ENCODE measurements at regions not wholly inside any gene's neighbourhood (a gene's known extent, or its start where the extent isn't known, plus 50 kb on each side); places are given as distances from the start of the nearest gene placed in this dataset.
"Not testable (repeated sequence)": the region's sequence is repeated elsewhere in the genome, so short reads cannot be mapped to it uniquely, and the experiment has no call there.

DNA sequence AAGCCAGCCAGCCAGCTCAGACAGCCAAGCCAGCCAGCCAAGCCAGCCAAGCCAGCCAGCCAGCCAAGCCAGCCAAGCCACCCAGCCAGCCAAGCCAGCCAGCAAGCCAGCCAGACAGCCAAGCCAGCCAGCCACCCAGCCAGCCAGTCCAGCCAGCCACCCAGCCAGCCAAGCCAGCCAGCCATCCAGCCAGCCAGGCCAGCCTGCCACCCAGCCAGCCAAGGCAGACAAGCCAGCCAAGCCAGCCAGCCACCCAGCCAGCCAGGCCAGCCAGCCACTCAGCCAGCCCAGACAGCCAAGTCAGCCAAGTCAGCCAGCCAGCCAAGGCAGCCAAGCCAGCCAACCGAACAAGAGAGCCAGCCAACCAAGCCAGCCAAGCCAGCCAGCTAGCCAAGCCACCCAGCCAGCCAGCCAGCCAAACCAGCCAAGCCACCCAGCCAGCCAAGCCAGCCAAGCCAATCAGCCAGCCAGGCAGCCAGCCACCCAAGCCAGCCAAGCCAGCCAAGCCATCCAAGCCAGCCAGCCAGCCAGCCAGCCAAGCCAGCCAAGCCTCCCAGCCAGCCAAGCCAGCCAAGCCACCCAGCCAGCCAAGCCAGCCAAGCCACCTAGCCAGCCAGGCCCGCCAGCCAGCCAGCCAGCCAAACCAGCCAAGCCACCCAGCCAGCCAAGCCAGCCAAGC, 319.3 kb upstream of the PLGLB2 start:
- DNase-seq (ENCODE audit: low read depth in 2 of 2, low spot score in 1 of 2): not testable (repeated sequence)

- DNase-seq (ENCODE audit: low read depth in 2 of 2, low spot score in 1 of 2): not testable (repeated sequence)
These were observed 318.5 kb upstream of the PLGLB2 start for GRCh38 chr2:87429206-87429930.

- not testable (repeated sequence) for DNase-seq (ENCODE audit: low read depth in 2 of 2, low spot score in 1 of 2)
These were observed 318.0 kb upstream of the PLGLB2 start for GRCh38 chr2:87429931-87430275.

DNA sequence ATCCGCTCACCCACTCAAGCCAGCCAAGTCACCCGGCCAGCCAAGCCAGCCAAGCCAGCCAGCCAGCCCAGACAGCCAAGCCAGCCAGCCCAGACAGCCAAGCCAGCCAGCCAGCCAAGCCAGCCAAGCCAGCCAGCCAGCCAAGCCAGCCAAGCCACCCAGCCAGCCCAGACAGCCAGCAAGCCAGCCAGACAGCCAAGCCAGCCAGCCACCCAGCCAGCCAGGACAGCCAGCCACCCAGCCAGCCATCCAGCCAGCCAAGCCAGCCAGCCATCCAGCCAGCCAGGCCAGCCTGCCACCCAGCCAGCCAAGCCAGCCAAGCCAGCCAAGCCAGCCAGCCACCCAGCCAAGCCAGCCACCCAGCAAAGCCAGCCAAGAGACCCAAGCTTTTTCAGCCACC, 316.8 kb upstream of the PLGLB2 start:
- DNase-seq (ENCODE audit: low read depth in 2 of 2, low spot score in 1 of 2): not testable (repeated sequence)

DNA sequence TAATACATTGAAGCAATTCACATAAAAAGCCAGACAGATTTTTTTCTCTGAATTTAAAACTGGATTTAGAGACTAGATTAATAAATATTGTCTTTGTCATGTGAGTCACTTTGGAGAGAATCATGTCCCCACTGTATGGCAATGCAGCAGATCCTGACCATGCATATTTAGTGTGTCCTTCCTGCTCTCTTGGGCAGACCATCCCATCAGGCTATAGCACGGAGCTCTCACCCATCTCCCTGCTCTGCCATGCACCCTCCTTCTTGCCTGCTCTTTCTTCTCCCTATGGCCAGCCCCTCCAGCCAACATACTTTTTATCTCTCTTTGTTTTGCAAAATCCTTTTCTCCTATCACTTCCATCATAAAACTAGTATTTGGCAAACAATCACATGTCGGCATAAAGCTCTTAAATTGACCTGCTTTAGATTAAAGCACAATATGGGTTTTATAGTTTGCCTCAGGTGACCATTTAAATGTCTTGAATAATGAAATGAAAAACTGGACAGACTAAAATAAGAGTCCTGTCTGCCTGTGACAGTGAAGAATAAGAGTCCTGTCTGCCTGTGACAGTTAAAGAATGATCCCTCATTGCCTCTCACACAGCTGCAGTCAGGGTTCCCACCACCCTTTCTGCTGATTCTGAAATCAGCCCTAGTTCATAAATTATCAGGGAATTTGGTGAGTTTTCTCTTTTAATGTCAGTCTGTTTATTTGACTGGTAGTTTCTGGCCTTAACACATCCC, 315.0 kb upstream of the PLGLB2 start:
- not testable (repeated sequence) for DNase-seq (ENCODE audit: low read depth in 2 of 2, low spot score in 1 of 2)

- not testable (repeated sequence) for DNase-seq (ENCODE audit: low read depth in 2 of 2, low spot score in 1 of 2)
These were observed 311.9 kb upstream of the PLGLB2 start for GRCh38 chr2:87436007-87436406.

GRCh38 chr2:87437701-87438260, 310.1 kb upstream of the PLGLB2 start:
- DNase-seq (ENCODE audit: low read depth in 2 of 2, low spot score in 1 of 2): not testable (repeated sequence)

DNA sequence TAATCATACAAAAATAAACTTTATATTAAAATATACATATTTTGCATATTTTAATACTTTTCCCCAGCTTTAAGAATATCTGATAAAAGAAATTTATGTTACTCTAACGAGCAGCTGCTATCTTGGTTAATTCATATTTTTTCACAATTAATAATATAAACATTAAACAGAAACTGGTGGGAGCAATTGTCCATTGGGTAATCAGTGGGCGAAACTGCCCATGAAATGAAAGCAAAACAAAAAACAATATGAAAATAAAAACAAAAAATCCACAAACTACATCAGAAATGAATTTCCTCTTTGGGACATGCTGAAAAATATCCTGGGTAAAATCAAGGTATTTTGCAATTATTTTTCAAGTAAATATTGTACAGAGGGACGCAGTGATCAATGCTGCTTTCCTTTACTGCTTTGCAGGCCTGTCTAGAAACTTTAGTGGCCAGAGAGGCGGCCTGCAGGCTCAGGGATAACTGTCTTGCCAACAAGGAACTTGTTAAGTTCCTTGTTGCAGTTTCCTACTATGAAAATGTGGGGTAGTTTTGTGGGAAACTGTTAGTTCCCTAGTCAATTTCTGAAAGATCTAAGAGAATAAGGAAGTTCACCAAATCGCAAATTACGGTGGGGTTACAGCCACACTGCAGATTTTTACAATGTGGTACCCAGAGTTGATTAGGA, 309.0 kb upstream of the PLGLB2 start:
- not testable (repeated sequence) for DNase-seq (ENCODE audit: low read depth in 2 of 2, low spot score in 1 of 2)

DNA sequence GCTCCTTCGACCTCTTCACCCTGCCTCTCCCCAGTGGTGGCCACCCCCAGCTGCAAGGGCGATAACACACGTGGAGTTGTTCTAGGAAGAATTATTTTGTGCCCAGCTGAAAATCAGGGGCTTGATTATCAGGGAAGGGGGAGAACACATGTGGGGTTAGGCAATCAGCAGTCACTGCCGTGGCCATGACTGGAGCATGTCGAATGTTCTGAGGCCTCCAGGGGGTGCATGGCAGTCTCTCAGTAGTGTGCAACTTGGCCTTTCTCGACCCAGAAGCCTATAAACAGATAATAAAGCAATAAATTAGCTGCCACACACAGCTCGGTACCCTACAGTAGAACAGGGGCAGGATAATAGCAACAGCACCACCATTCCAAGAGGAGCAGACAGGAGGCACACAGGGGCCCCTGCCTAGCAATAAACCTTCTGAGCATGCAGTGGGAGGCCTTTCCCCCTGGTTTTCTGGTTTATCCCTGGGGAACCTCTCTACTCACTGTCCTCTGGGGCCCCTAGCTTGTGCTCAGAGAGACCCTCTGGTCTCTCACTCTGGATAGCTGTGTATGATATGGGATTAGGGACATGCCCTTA, 308.2 kb upstream of the PLGLB2 start:
- not testable (repeated sequence) for DNase-seq (ENCODE audit: low read depth in 2 of 2, low spot score in 1 of 2)

DNA sequence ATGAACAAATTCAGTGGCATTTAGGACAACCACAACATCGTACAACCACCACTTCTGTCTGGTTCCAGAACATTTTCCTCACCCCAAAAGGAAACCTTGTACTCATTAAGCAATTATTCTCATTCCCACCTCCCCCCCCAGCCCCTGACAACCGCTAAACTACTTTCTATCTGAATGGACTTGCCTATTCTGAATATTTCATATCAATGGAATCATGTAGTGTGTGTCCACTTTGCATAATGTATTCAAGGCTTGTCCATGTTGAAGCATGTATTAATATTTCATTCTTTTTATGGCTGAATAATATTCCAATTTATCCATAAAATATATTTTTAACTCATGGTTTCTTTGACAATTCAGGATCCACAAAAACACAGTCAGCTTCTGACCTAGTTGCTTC, 307.2 kb upstream of the PLGLB2 start:
- DNase-seq (ENCODE audit: low read depth in 2 of 2, low spot score in 1 of 2): not testable (repeated sequence)

GRCh38 chr2:87441375-87441774, 306.5 kb upstream of the PLGLB2 start:
- DNase-seq (ENCODE audit: low read depth in 2 of 2, low spot score in 1 of 2): not testable (repeated sequence)

- DNase-seq (ENCODE audit: low read depth in 2 of 2, low spot score in 1 of 2): not testable (repeated sequence)
These were observed 304.8 kb upstream of the PLGLB2 start for GRCh38 chr2:87442983-87443577.

DNA sequence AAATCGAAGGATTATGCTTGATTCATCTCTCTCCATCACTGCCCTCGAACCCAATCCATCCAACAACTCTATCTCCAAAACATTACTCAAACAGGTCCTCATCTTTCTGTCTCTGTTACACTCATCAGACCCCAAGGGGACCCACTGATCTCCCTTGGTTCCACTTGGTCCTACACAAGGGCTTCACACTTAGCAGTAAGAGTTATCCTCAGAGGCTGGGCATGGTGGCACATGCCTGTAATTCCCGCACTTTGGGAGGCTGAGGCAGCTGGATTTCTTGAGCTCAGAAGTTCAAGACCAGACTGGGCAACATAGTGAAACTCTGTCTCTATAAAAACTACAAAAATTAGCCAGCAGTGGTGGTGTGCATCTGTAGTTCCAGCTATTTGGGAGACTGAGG, 302.9 kb upstream of the PLGLB2 start:
- DNase-seq (ENCODE audit: low read depth in 2 of 2, low spot score in 1 of 2): not testable (repeated sequence)

- not testable (repeated sequence) for DNase-seq (ENCODE audit: low read depth in 2 of 2, low spot score in 1 of 2)
These were observed 302.1 kb upstream of the PLGLB2 start for GRCh38 chr2:87445613-87446312.

DNA sequence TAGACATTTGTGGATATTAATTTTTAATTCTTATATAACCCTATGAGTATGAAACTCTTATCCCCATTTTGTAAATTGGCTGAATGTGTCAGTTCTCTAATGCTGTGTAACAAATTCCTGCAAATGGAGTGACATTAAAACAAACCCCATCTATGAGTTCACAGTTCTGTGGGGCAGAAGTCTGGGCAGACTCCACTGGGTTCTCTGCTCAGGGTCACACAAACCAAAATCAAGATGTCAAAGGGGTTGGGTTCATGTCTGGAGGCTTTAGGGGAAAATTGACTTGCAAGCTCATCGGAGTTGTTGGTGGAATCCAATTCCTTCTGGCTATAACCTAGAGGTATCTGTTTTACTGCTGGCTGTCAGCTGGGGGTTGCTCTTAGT, 301.6 kb upstream of the PLGLB2 start:
- not testable (repeated sequence) for DNase-seq (ENCODE audit: low read depth in 2 of 2, low spot score in 1 of 2)

GRCh38 chr2:87449462-87449980, 298.4 kb upstream of the PLGLB2 start:
- not testable (repeated sequence) for DNase-seq (ENCODE audit: low read depth in 2 of 2, low spot score in 1 of 2)

DNA sequence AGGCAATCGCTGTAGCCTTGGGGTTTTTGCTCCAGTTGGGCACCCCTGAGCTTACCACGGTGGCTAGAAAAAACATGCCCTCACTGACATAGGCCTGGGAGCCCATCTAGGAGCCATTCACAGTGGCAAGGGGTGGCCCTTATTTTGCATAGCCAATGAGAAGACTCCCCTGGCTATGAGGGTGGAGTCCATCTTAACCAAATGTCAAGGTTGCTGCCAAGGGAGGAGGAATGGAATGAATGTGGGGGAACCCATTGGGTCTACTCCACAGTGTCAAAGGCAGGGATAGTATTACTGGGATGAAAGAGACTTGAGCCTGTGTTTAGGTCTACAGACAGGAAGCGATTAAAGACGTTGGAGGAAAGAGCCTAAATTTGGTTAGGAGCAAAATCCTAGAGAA, 295.7 kb upstream of the PLGLB2 start:
- not testable (repeated sequence) for DNase-seq (ENCODE audit: low read depth in 2 of 2, low spot score in 1 of 2)

DNA sequence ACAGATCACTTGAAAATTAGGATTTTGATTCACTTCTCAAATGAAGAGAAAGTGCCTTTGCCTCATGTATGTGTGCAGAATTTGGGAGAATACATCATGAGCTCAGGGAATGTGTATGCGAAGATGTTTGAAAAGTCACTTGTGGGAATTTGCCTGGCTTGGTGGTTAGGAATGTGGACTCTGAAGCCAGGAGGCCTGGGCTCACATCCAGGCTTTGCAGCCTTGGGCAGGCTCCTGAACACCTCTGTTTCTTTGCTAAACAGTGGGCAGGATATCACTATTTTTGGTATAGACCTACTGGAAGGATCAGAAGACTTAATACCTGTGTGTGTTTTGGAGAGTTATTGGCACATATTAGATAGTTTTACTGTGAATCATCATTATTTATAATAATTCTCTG, 295.0 kb upstream of the PLGLB2 start:
- DNase-seq (ENCODE audit: low read depth in 2 of 2, low spot score in 1 of 2): not testable (repeated sequence)

DNA sequence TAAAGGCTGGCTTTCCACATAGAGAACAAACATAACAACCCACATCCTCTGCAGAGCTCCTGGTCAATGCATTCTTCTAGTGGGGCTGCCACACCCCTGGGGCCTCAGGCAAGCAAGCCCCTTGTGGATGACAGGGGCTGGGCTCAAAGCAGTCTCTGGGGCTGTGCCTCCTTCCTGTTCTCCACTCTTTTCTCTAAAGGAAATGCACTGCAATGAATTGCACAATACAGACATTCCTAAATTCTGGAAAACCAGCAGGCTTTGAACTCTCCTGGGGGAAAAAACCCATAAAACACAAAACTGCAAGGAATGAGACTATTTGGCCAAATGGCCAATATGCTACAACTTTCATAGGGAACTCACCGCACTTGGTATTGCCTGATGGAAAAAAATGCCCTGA, 293.9 kb upstream of the PLGLB2 start:
- not testable (repeated sequence) for DNase-seq (ENCODE audit: low read depth in 2 of 2, low spot score in 1 of 2)
